ENCODE measurements at regions not wholly inside any gene's neighbourhood (a gene's known extent, or its start where the extent isn't known, plus 50 kb on each side); places are given as distances from the start of the nearest gene placed in this dataset.

DNA sequence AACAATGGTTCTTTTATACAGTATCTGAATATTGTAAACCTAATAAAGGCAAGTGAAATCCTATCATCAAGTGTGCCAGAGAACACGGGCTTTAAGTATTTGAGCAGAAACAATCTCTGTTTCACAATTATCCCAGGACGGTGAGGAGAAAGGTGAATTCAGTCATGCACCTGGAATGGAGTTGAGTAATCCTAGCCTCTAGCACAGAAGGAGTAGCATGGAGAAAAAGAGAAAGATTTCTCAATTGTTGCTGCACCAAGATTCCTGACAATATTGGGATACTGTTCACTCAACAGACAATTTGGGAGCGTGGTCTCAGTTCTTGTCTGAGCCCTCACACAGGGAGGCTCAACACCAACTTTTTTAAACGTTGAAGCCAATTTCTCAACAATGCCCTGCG is 510.6 kb downstream of the SOX11 start:
- no peaks in the 10 kb centered on the region for H3K27me3 ChIP-seq (replicated peaks in 1 of 7)
- no peak overlapping the region for H3K27ac ChIP-seq
- DNase-seq, result no peak
- H3K4me1 ChIP-seq, result no peaks in the 10 kb centered on the region
- no peak overlapping the region for H3K4me3 ChIP-seq
- TF ChIP-seq, protein P1, sequence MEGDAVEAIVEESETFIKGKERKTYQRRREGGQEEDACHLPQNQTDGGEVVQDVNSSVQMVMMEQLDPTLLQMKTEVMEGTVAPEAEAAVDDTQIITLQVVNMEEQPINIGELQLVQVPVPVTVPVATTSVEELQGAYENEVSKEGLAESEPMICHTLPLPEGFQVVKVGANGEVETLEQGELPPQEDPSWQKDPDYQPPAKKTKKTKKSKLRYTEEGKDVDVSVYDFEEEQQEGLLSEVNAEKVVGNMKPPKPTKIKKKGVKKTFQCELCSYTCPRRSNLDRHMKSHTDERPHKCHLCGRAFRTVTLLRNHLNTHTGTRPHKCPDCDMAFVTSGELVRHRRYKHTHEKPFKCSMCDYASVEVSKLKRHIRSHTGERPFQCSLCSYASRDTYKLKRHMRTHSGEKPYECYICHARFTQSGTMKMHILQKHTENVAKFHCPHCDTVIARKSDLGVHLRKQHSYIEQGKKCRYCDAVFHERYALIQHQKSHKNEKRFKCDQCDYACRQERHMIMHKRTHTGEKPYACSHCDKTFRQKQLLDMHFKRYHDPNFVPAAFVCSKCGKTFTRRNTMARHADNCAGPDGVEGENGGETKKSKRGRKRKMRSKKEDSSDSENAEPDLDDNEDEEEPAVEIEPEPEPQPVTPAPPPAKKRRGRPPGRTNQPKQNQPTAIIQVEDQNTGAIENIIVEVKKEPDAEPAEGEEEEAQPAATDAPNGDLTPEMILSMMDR (IDR thresholded peaks at IDR 0.05 in 8 of 11, conservative IDR thresholded peaks at IDR 0.05 in 3 of 11), result no peak
- TF ChIP-seq POLR2AphosphoS5 (IDR thresholded peaks at IDR 0.05) (no peak), POLR2A (IDR thresholded peaks at IDR 0.05) (no peak)
- H3K36me3 ChIP-seq, result no peaks in the 10 kb centered on the region
- intact Hi-C loops (cut with DNase I; ENCODE audit: low total_unique reads), result no loop called here
- WGBS, 5 donors, result 82 to 91% (median 83%) methylated on average over 5 of the region's 5 CpGs
- peaks cover 0 to 44% (median 19%) of the 10 kb centered on the region in 8 donors for H3K9me3 ChIP-seq

GRCh38 chr2:6203291-6203959 is 511.2 kb downstream of the SOX11 start:
- 80 to 92% (median 84%) methylated on average over 5 of the region's 5 CpGs for WGBS, 5 donors
- TF ChIP-seq, protein P1 (IDR thresholded peaks at IDR 0.05 in 8 of 11, conservative IDR thresholded peaks at IDR 0.05 in 3 of 11), result no peak
- TF ChIP-seq POLR2A (IDR thresholded peaks at IDR 0.05) (no peak), POLR2AphosphoS5 (IDR thresholded peaks at IDR 0.05) (no peak)
- H3K9me3 ChIP-seq, result peaks cover 0 to 37% (median 14%) of the 10 kb centered on the region in 8 donors
- no peaks in the 10 kb centered on the region for H3K4me1 ChIP-seq
- no peaks in the 10 kb centered on the region for H3K36me3 ChIP-seq
- H3K27me3 ChIP-seq (replicated peaks in 1 of 7), result no peaks in the 10 kb centered on the region
- intact Hi-C loops (cut with DNase I; ENCODE audit: low total_unique reads), result no loop called here
- DNase-seq, result no peak
- no peak overlapping the region for H3K4me3 ChIP-seq
- H3K27ac ChIP-seq, result no peak overlapping the region

DNA sequence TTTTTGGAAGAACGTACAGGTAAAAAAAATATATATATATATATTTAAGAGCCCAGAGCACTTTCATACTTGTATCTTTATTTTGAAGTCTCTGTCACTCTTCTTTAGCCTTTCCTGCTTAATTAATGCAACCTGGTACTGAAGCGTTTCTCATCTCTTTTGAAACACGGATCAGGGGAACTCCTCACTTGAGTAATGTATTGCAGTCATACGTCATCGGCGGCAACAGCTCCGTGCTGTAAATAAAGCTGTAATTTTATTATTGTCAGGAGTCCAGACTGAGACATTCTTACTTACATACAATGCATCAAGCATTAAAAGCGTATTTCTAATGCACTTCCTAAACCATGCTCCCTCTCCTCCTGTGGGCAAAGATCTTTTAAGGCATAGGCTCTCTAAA is 514.7 kb downstream of the SOX11 start:
- DNase-seq, result no peak
- 79 to 90% (median 84%) methylated on average over 8 of the region's 8 CpGs for WGBS, 5 donors

DNA sequence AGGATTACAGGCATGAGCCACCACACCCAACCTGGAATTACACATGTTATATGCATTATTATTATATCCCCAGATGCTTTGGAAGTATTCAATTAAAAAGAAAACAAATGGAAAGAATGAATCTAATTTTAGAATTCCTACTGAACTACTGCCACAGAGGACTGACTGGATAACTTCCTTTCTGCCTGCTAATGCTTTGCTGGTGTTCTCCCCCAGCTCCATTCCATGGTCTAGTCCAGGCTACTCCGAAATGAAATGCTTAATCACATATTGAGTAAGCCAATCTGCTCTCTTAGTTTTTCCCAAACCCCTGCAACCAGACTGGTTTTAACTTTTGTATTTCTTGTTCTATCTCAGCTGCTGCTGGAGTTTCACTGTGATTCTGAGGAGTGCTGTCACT is 519.1 kb downstream of the SOX11 start:
- H3K36me3 ChIP-seq, result no peaks in the 10 kb centered on the region
- H3K4me1 ChIP-seq, result no peaks in the 10 kb centered on the region
- H3K4me3 ChIP-seq, result no peak overlapping the region
- intact Hi-C loops (cut with DNase I; ENCODE audit: low total_unique reads), result no loop called here
- peaks cover 0 to 6% (median 0%) of the 10 kb centered on the region in 8 donors for H3K9me3 ChIP-seq
- H3K27me3 ChIP-seq (replicated peaks in 1 of 7), result no peaks in the 10 kb centered on the region
- H3K27ac ChIP-seq, result no peak overlapping the region
- WGBS, 5 donors, result 59 to 90% (median 84%) methylated on average over 1 of the region's 1 CpG
- DNase-seq, result no peak
- TF ChIP-seq, protein P1 (IDR thresholded peaks at IDR 0.05 in 8 of 11, conservative IDR thresholded peaks at IDR 0.05 in 3 of 11), result no peak
- no peak for TF ChIP-seq POLR2AphosphoS5 (IDR thresholded peaks at IDR 0.05)
- no peak for TF ChIP-seq POLR2A (IDR thresholded peaks at IDR 0.05)

More for the DNA sequence above, 514.7 kb downstream of the SOX11 start:
- TF ChIP-seq POLR2A (IDR thresholded peaks at IDR 0.05) (no peak), POLR2AphosphoS5 (IDR thresholded peaks at IDR 0.05) (no peak)
- TF ChIP-seq, protein P1 (IDR thresholded peaks at IDR 0.05 in 8 of 11, conservative IDR thresholded peaks at IDR 0.05 in 3 of 11), result no peak
- Histone ChIP-seq H3K4me3 (no peak overlapping the region), H3K27me3 (replicated peaks in 1 of 7) (no peaks in the 10 kb centered on the region), H3K27ac (no peak overlapping the region), H3K36me3 (no peaks in the 10 kb centered on the region), H3K9me3 (peaks cover 0 to 7% (median 0%) of the 10 kb centered on the region in 8 donors), H3K4me1 (no peaks in the 10 kb centered on the region)
- intact Hi-C loops (cut with DNase I; ENCODE audit: low total_unique reads), result no loop called here

Data from spleen (tissue), 11 donors.